Mucosa of rectum (tissue), 2 donors: ENCODE measurements at regions not wholly inside any gene's neighbourhood (a gene's known extent, or its start where the extent isn't known, plus 50 kb on each side); places are given as distances from the start of the nearest gene placed in this dataset.

Experiments
- H3K27ac ChIP-seq, 2 donors: one replicate each; pipeline ENCODE4 v1.7.0; 2013; ENCODE audit warnings: inconsistent platforms in 2 of 2, low read depth in 2 of 2, low read length in 2 of 2
- H3K27me3 ChIP-seq, 2 donors: one replicate each; pipeline ENCODE4 v1.7.0; 2013; ENCODE audit warnings: low read length in 2 of 2; ENCODE audit not compliant: control insufficient read depth in 2 of 2, insufficient read depth in 2 of 2
- H3K36me3 ChIP-seq, 2 donors: one replicate each; pipeline ENCODE4 v1.7.0; 2013; ENCODE audit warnings: low read length in 2 of 2; ENCODE audit not compliant: control insufficient read depth in 2 of 2, insufficient read depth in 2 of 2
- H3K4me1 ChIP-seq, 2 donors: one replicate each; pipeline ENCODE4 v1.7.0; 2013; ENCODE audit warnings: low read length in 2 of 2, mild to moderate bottlenecking in 1 of 2; ENCODE audit not compliant: control insufficient read depth in 2 of 2, insufficient read depth in 2 of 2
- H3K4me3 ChIP-seq, 2 donors: one replicate each; pipeline ENCODE4 v1.7.0; 2013; ENCODE audit warnings: low read length in 2 of 2
- H3K9ac ChIP-seq, 2 donors: one replicate each; pipeline ENCODE4 v1.7.0; 2013; ENCODE audit warnings: low read length in 2 of 2, low read depth in 1 of 2, mild to moderate bottlenecking in 1 of 2
- H3K9me3 ChIP-seq, 2 donors: one replicate each; pipeline ENCODE4 v1.7.0; 2013; ENCODE audit warnings: low read length in 2 of 2; ENCODE audit not compliant: control insufficient read depth in 2 of 2
- donor health status: healthy.
- donor health status: Normal muscosa, but diverticular disease.

- no peak overlapping the region for H3K4me3 ChIP-seq
- H3K36me3 ChIP-seq: no peaks in the 10 kb centered on the region
- H3K27me3 ChIP-seq: peaks cover 5 to 10% of the 10 kb centered on the region in 2 donors
Observed at GRCh38 chrX:39211501-39211900, 410.2 kb downstream of the MID1IP1 start.

GRCh38 chrX:39212456-39212855 lies 411.2 kb downstream of the MID1IP1 start:
- Histone ChIP-seq H3K4me3 (no peak overlapping the region), H3K27me3 (peaks cover 5 to 10% of the 10 kb centered on the region in 2 donors), H3K9ac (no peak overlapping the region)

More at GRCh38 chrX:39211501-39211900, 410.2 kb downstream of the MID1IP1 start:
- Histone ChIP-seq H3K9me3 (no peaks in the 10 kb centered on the region), H3K27ac (no peak overlapping the region), H3K9ac (no peak overlapping the region), H3K4me1 (no peaks in the 10 kb centered on the region)

GRCh38 chrX:39214387-39215126 lies 413.3 kb downstream of the MID1IP1 start:
- H3K9ac ChIP-seq: no peak overlapping the region

More at GRCh38 chrX:39212456-39212855, 411.2 kb downstream of the MID1IP1 start:
- Histone ChIP-seq H3K4me1 (no peaks in the 10 kb centered on the region), H3K9me3 (no peaks in the 10 kb centered on the region), H3K27ac (no peak overlapping the region), H3K36me3 (no peaks in the 10 kb centered on the region)

GRCh38 chrX:39220952-39221351 lies 419.7 kb downstream of the MID1IP1 start:
- Histone ChIP-seq H3K36me3 (no peaks in the 10 kb centered on the region), H3K4me3 (no peak overlapping the region), H3K9ac (no peak overlapping the region), H3K27ac (no peak overlapping the region), H3K27me3 (peaks cover 0 to 3% of the 10 kb centered on the region in 2 donors), H3K4me1 (no peaks in the 10 kb centered on the region), H3K9me3 (no peaks in the 10 kb centered on the region)

More at GRCh38 chrX:39214387-39215126, 413.3 kb downstream of the MID1IP1 start:
- H3K27ac ChIP-seq: no peak overlapping the region
- no peaks in the 10 kb centered on the region for H3K36me3 ChIP-seq
- no peaks in the 10 kb centered on the region for H3K4me1 ChIP-seq
- peaks cover 5 to 10% of the 10 kb centered on the region in 2 donors for H3K27me3 ChIP-seq
- no peaks in the 10 kb centered on the region for H3K9me3 ChIP-seq
- H3K4me3 ChIP-seq: no peak overlapping the region

GRCh38 chrX:39222346-39223113 lies 421.3 kb downstream of the MID1IP1 start:
- Histone ChIP-seq H3K4me3 (no peak overlapping the region), H3K9ac (no peak overlapping the region), H3K9me3 (no peaks in the 10 kb centered on the region), H3K36me3 (no peaks in the 10 kb centered on the region), H3K27ac (no peak overlapping the region), H3K27me3 (peaks cover 0 to 3% of the 10 kb centered on the region in 2 donors), H3K4me1 (peaks cover 0 to 4% of the 10 kb centered on the region in 2 donors)

- no peaks in the 10 kb centered on the region for H3K9me3 ChIP-seq
- H3K4me3 ChIP-seq: no peak overlapping the region
- H3K4me1 ChIP-seq: peaks cover 0 to 8% of the 10 kb centered on the region in 2 donors
- no peak overlapping the region for H3K27ac ChIP-seq
- no peak overlapping the region for H3K9ac ChIP-seq
- no peaks in the 10 kb centered on the region for H3K36me3 ChIP-seq
- H3K27me3 ChIP-seq: peaks cover 0 to 6% of the 10 kb centered on the region in 2 donors
Observed at GRCh38 chrX:39226251-39226650, 425.0 kb downstream of the MID1IP1 start.

GRCh38 chrX:39227371-39227770 lies 426.1 kb downstream of the MID1IP1 start:
- Histone ChIP-seq H3K9ac (no peak overlapping the region), H3K36me3 (no peaks in the 10 kb centered on the region), H3K4me1 (peaks cover 0 to 8% of the 10 kb centered on the region in 2 donors), H3K27ac (no peak overlapping the region), H3K27me3 (peaks cover 0 to 6% of the 10 kb centered on the region in 2 donors), H3K4me3 (no peak overlapping the region), H3K9me3 (no peaks in the 10 kb centered on the region)

- Histone ChIP-seq H3K27ac (no peak overlapping the region), H3K27me3 (peaks cover 4 to 5% of the 10 kb centered on the region in 2 donors), H3K4me1 (peaks cover 0 to 3% of the 10 kb centered on the region in 2 donors), H3K4me3 (no peak overlapping the region), H3K9ac (no peak overlapping the region), H3K9me3 (no peaks in the 10 kb centered on the region), H3K36me3 (no peaks in the 10 kb centered on the region)
Observed at GRCh38 chrX:39238006-39238405, 436.7 kb downstream of the MID1IP1 start.

- H3K4me3 ChIP-seq: no peak overlapping the region
- no peak overlapping the region for H3K9ac ChIP-seq
- peaks cover 0 to 9% of the 10 kb centered on the region in 2 donors for H3K4me1 ChIP-seq
- H3K9me3 ChIP-seq: no peaks in the 10 kb centered on the region
- no peak overlapping the region for H3K27ac ChIP-seq
- H3K36me3 ChIP-seq: no peaks in the 10 kb centered on the region
- H3K27me3 ChIP-seq: peaks cover 0 to 4% of the 10 kb centered on the region in 2 donors
Observed at GRCh38 chrX:39242187-39242586, 440.9 kb downstream of the MID1IP1 start.

- Histone ChIP-seq H3K27ac (no peak overlapping the region), H3K9me3 (no peaks in the 10 kb centered on the region)
Observed at GRCh38 chrX:39244147-39244546, 442.9 kb downstream of the MID1IP1 start.

More at GRCh38 chrX:39244147-39244546, 442.9 kb downstream of the MID1IP1 start:
- peaks cover 0 to 4% of the 10 kb centered on the region in 2 donors for H3K27me3 ChIP-seq
- no peak overlapping the region for H3K9ac ChIP-seq
- peaks cover 0 to 9% of the 10 kb centered on the region in 2 donors for H3K4me1 ChIP-seq
- H3K36me3 ChIP-seq: no peaks in the 10 kb centered on the region
- H3K4me3 ChIP-seq: no peak overlapping the region
